GM21390 (cell line): ENCODE measurements at regions not wholly inside any gene's neighbourhood (a gene's known extent, or its start where the extent isn't known, plus 50 kb on each side); places are given as distances from the start of the nearest gene placed in this dataset.
"Not testable (repeated sequence)": the region's sequence is repeated elsewhere in the genome, so short reads cannot be mapped to it uniquely, and the experiment has no call there.

Experiments
- ATAC-seq: cut with Tn5 transposase; IDR thresholded peaks from one replicate; pipeline ENCODE4 v1.9.1; 2021; ENCODE audit not compliant: unreplicated experiment

DNA sequence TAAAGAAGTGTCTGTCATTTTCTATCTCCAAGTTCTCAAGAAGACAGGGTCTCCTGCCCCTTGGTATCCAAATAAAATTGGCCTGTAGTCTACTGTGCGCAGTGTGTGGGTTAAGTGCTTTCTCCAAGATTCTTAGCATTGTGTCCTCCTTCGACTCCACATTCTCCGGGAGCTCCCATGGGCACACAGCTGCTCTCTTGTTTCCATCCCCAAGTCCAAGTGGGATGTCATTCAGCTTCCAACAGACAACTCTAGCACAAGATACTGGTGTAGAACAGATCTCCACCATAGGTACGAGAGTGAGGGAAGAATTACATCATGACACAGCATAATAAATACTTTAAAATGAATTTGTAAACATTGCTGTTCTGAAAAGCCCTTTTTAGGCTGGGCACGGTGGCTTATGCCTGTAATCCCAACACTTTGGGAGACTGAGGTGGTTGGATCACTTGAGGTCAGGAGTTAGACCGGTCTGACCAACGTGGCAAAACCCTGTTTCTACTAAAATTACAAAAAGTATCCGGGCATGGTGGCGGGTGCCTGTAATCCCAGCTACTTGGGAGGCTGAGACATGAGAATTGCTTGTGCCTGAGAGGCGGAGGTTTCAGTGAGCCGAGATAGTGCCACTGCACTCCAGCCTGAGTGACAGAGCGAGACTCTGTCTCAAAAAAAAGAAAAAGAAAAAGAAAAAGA, 196.2 kb downstream of the C9orf152 start:
- ATAC-seq, result no peak

DNA sequence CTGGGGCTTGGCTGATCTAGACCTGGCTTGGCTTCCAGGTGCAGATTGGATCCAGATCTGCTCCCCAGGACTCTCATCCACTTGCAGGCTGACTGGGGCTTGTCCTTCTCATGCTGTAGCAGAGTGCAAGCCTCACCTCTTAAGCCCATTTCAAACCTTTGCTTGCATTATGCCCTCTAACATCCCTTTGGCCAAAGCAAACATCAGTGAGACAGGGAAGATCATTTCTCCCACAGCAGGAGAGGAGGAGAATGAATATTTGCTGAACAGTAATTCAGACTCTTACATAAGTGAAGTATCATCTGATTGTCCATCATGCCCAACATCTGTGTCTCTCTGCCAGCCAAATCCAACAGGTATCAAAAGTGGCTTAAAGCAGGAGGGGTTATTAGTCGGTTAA, 194.9 kb downstream of the C9orf152 start:
- ATAC-seq, result no peak

DNA sequence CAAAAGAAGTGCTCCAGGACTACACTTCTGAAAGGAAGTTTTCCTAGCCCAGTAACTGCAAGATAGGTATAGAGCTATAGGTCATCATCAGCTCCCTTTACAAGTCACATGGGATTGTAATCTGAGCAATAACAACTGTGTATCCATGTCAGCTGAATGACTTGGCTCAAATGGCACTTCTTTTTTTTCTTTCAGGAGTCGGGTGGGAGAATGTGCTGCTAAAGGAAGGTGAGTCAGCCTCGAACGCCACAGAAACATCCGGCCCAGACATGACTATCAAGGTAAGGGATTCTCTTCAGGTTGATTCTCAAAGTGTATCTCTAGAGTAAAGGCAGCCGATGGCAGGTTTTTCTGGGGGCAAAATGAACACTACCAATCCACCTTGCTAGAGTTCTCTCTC, 192.2 kb downstream of the C9orf152 start:
- no peak for ATAC-seq

DNA sequence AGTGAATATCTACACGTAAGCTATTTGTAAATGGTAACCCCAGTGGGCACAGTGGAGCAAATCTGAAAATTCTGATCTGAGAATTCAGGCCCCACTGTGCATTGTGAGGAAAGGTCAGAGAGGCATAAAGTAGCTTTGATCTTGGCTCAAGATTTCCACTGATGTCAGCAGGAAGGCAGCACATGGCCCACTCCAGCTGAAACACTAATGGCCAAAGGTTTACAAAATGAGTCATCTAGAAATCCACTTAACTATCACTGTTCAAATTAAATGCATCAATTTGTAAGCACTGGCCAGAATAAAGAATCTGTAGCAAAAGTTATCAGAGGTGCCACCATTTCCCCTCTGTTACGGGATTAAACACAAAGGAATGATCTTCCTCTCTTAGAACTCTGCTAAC, 191.6 kb downstream of the C9orf152 start:
- ATAC-seq, result no peak

DNA sequence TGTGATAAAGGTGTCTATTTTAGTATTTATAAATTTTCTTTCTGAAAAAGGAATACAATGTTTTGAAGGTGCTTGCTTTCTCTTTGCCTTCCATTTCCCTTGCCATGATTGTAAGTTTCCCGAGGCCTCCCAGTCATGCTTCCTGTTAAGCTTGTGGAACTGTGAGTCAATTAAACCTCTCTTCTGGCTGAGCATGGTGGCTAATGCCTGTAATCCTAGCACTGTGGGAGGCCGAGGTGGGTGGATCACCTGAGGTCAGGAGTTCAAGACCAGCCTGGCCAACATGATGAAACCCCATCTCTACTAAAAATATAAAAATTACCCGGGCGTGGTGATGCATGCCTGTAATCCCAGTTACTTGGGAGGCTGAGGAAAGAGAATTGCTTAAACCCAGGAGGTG, 187.7 kb downstream of the C9orf152 start:
- not testable (repeated sequence) for ATAC-seq

DNA sequence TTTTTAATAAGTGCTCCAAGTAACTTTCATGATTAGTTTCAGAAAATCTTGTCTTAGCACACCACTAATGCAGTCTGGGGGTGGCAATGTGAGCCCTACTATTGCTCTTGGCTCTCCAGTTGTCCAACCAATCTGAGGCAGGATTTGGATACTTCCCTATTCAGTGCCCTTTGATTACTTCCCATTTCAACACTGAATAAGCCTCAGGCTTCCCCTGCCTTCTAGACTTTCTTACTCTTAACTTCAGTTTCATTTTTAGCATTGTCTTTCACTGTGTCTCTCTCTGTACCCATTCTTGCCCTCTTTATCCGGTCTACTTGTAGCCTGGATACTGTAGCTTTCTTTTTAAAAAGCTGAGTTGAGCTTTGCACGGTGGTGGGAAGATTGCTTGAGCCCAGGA, 186.1 kb downstream of the C9orf152 start:
- peak; percentile 100 for ATAC-seq

DNA sequence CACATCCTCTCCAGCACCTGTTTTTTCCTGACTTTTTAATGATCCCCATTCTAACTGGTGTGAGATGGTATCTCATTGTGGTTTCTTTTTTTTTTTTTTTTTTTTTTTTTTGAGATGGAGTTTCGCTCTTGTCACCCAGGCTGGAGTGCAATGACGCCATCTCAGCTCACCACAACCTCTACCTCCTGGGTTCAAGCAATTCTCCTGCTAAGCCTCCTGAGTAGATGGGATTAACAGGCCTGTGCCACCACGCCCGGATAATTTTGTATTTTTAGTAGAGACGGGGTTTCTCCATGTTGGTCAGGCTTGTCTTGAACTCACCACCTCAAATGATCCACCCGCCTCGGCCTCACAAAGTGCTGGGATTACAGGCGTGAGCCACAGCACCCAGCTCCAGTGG, 184.7 kb downstream of the C9orf152 start:
- ATAC-seq, result not testable (repeated sequence)

DNA sequence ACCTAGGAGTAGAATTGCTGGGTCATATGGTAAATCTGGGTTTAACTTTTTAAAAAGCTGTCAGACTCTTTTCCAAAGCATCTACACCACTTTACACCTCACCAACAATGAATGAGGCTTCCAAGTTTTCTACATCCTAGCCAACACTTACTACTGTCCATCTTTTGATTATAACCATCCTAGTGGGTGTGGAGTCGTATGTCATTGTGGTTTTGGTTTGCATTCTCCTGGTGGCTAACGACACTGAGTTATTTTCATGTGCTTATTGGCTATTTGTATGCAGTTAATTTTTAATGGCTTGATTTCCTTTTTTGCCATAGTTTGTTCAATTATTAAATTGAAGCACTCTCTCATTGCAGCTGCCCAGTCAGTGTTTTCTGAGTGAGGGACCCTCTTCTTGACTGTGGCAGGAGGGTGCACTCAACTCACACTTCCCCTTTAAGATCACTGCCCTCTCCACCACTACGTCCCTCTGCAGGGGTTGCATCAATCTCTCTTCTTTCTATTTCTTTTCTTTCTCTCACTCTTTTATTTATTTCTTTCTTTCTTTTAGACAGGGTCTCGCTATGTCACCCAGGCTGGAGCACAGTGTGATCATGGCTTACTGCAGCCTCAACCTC, 182.3 kb downstream of the C9orf152 start:
- no peak for ATAC-seq

DNA sequence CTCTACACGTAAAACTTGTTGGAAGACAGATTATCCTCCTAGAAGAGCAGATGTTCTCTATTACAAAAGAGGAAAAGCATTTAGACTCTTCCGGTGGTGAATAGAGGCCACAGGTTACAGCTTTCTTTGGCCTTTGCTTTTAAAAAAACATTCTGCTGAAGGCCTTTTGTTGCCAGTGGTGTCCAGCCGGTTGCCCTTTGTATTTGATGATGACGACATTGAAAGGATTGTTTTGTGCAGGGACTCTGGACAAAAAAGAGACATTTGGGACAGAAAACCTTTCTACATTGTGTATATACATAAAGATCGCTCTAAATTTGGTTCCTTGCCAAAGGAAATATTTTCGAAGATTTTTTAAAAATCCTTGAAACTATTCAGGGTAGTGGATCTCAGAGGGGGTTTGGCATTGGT, 180.3 kb downstream of the C9orf152 start:
- no peak for ATAC-seq

DNA sequence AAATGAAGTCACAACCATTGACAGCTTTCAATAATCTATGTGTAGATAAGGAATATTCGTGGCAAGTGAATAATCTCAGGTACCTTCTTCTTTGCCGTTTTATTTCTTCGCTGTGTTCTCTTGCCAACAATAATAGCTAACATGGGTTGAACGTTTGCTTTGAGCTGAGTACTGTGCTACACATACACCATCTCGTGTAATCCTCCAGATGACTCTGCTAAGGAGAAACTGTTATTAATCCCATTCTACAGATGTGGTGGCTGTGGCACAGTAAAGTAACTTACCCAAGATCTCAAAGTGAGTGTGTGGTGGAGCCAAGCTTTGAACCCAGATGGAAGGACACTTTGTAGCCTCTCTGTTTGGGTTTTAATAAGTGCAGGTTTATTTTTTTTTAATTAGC, 179.7 kb downstream of the C9orf152 start:
- no peak for ATAC-seq

DNA sequence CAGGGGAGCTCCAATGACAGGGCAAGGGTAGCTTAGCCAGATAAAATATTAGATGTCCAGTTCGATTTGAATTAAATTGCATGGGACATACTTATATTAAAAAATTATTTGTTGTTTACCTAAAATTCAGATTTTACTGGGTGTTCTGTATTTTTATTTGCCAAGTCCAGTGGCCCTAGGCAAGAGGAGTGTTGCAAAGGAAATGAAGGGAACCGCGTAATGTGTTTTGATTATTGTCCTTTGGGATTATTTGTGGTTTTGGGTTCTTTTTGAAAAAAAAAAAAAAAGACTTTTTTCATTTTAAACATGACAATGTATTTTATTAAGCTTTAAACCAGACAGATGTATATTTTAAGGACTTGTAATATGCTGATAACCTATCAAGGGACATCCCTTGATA, 179.3 kb downstream of the C9orf152 start:
- no peak for ATAC-seq

DNA sequence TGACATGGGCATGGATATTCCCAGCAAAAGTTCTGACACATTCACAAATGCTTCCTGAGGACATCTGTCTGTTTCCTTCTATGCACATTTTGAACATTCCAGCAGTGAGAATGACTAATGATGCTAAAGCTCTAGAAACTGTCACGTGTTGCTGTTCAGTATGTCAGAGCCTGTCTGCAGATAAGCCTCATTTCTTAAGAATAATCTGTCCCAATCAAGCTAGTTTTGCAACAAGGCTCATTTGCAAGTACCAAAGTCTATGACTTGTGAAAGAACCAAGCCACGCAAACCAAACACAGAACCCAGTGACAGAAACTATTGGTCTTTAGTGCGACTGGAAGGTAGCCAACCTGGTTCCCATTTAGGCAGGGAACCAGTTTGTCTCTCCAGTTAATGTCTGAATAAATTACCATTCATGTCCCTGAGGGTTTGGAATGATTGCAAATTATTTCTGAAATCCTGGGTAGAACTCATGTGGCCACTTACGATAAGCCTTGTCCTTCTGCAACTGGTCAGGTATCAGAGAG, 178.5 kb downstream of the C9orf152 start:
- no peak for ATAC-seq

DNA sequence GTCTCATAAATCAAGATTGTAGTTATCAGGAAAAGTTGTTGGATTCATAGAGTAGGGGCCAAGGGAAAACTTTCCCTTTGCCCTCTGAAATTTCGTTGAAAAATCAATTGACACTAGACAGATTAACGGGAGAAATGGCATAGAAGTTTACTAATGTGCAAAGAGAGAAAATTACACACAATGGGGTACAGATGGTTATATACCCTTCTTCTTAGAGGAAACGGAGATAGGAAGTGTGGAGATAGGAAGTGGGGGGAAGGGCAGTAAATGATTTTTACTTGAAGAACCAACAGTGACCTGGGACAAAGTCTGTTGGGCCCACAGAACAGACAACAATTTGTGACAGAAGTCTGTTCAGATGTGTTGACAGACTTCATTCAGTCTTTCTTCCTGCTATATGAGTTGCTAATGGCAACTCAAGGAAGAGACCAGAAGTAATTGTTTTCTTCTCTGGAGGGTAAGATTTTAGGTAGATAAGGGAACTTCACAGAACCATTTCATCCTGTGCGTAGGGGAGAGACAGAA, 177.9 kb downstream of the C9orf152 start:
- ATAC-seq, result no peak

DNA sequence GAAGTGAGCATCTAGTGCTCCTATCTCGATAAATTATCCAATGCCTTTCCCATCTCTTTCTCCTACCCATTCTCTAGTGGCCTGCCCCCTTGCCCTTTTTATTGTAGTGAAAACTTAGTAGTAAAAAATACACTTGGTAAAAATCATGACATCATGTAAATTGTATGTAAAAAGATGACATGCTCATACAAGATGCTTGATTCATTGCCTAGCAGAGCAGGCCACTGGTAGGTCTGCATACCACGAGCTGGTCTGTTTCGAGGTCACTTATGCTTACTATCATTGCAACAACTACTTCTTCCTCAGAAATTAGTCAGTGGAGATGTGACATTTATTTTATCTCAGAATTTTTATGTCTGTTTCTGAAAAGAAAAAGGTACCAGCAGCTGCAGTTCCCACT, 177.3 kb downstream of the C9orf152 start:
- ATAC-seq, result no peak

DNA sequence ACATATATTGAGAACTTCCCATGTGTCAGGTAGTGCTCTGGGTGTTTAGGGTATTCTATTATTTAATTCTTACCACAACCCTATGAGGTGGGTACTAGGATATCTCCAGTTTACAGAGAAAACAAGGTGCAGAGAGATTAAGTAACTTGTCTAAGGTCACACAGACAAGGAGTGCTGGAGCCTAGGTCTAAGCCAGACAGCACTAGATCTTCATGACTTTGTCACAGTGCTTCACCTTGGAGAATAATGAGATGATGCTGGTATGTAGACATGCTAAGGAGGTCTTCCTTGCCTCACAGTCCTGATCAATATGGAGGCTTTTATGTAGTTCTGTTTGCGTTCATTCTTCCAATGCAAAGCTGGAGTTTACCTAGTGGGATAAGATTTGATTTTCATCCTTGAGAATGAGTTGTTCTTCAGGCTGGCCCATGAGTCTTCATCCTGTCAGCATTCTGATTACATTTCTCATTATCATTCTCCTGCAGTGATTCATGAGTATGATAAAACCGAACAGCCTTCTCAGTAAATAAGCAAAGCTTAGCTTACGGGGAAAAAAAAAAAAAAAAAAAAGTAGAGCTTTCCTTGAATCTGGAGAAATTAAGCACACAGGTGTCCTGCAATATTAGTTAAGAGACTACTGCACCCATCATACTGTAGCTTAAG, 176.3 kb downstream of the C9orf152 start:
- ATAC-seq, result no peak

DNA sequence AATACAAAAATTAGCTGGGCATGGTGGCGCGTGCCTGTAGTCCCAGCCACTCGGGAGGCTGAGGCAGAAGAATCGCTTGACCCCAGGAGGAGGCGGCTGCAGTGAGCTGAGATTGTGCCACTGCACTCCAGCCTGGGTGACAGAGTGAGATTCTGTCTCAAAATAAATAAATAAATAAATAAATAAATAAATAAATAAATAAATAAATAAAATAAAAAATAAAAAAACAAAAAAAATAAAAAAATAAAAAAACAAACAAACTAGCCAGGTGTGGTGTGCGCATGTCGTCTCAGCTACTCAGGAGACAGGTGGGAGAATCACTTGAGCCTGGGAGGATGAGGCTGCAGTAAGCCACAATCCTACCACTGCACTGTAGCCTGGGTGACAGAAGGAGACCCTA, 175.4 kb downstream of the C9orf152 start:
- ATAC-seq, result not testable (repeated sequence)

DNA sequence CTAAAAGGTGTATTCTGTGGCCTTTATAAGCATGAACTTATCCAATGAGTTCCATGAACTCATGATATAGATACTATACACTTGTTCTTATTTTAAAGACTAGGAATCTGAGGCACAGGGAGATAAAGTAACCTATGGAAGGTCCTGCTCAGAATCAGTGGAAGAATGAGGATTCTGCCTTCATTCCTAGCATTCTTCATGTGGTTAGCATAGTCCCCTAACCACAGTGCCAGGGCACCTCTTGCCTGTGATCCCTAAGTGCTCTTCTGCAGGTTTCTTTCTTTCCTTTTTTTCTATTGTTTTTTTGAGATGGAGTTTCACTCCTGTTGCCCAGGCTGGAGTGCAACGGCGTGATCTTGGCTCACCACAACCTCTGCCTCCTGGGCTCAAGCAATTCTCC, 174.1 kb downstream of the C9orf152 start:
- no peak for ATAC-seq

DNA sequence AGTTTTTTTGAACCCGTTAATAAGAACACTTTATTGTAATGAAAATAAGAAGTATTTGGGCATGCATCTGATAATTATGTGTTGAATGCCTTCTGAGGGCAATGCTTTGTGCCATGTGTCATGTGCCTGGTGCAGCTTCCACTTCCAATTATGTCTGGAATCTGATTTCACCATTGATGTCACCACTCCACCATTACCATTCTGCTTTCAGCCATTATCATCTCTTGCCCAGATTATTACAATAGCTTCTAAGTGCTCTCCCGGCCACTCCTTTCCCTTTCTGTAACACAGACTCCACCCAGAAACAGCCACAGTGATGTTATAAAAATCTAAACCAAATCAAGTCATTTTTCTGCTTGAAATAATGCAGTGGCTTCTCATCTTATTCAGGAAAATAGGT, 171.7 kb downstream of the C9orf152 start:
- ATAC-seq, result no peak

DNA sequence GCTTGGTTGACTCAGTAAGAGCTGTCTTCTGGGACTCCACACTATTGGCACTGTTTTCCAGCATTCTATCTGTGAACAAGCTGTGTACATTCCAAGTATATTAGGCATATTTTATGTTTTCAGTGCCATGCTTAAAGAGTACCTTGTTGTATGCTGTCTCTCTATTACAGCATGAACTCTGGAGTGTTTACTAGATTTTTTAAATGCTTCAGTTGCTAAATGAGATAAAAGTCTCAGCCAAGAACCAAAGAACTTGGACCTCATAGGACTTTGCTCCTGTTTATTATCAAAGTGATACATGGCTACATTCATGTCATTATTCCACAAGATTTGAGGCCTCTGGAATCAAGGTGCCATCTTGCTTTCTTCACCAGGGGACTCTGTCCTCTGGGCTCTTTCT, 167.2 kb downstream of the C9orf152 start:
- ATAC-seq, result no peak

DNA sequence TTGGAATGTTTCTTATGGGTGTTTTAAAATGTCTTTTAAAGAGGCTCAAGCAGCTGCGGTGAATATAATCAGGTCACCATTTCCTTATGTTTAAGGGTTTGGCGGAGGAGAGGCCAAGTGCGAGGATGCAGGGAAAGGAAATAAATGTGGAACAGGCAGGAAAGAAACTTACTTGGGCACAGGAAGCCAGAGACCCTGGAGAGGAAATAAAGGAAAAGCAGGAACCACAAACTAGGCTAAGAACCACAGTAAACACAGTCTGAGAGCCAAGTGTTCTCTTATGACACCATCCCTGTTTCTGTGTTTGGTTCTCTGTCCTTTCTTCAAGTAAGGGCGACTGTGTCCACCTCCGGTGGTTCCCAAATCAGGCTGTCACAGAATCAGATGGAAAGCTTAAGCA, 166.5 kb downstream of the C9orf152 start:
- no peak for ATAC-seq

DNA sequence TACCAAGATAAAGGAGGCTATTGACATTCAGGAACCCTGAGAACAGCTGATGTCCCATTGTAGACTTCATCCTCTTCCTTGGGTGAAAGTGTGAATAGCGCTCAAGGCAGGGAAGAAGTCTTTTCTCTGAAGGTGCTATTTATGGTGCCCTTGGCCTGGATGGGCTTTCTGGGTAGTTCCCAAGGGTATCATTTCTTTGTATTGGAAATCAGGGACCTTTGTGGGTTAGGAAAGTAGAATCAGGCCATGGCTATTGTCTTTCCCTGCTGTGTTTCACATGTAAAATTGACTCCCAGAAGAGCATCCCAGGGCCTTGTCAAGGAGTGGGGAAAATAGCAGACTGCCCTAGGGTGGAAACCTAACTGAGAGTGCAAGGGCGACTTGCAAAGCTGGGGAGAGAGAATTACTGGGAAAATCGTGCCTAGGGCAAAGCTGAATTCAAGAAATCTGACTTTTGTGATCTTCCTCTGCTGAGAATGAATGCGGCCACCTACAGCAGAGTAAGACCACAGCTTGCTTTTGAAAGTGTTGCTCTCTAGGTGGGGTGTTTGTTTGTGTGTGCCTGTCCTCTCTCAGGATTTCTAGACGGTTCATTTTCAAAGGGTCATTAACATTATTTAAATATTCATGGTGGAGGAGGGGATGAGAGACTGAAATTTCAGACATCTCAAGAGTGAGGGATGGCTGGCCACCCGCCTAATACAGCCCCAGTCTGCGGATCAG, 160.6 kb downstream of the C9orf152 start:
- ATAC-seq, result peak; percentile 34
